ENCODE measurements at regions not wholly inside any gene's neighbourhood (a gene's known extent, or its start where the extent isn't known, plus 50 kb on each side); places are given as distances from the start of the nearest gene placed in this dataset.

DNA sequence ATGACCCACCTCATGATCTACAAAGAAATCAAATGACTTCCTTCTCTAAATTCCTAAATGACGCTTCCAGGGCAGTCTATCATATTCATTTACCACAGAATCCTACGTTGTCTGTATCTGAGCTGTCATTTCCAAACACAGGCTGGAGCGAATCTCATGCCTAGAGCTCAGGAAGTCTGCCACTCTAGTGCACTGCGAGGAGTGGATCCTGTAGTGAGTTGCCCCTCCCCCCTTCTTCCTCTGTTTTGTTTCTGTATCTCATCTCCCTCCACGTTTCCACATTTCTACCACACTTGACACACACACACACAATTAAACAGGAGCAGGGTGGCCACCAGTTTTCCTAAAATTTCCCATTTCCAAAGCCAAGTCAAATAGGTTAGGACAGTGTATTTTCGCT is 415.4 kb upstream of the PRICKLE1 start:
- DNase-seq = no peak

GRCh38 chr12:43004141-43004540 is 414.6 kb upstream of the PRICKLE1 start:
- DNase-seq = no peak

DNA sequence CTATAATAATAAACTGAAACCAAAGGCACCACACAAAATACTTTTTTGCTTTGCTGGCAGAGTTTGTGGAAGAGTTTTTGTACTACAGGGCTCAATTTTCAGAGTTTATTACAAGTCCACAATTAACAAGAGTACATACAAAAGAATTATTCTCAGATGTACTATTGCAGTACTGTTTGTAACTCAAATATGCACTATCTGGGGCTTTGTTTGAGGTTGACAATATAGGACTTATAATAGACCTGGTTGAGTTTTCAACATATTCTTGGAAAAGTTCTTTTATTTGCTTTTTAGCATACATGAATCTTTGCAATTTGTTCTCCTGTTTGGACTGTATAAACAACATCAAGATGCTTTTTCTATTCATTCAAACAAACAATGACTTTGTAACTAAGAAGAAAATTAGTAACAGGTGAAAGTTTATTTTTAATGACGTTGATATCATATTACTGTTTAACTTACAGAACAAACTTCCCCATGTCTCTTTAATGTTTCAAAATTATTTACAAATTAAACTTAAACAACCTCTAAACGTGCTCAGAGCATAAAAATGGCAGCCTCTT is 407.4 kb upstream of the PRICKLE1 start:
- no peak for DNase-seq

GRCh38 chr12:42992826-42993225 is 403.3 kb upstream of the PRICKLE1 start:
- no peak for DNase-seq

DNA sequence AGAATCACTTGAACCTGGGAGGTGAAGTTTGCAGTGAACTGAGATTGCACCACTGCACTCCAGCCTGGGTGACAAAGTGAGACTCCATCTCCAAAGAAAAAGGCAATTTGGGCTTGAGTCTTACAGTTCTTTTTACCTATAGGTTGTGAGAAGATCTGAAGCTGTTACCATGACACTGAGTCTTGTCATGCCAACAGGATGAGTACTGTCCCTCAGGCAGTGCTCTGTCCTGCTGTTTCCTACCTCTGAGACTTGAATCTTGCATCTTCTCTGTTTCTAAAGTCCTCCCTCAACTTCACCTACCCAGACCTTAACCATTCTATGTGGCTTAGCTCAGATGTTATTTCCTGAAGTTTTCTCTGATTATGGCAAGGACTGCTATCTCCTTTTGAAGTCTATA is 400.8 kb upstream of the PRICKLE1 start:
- no peak for DNase-seq

DNA sequence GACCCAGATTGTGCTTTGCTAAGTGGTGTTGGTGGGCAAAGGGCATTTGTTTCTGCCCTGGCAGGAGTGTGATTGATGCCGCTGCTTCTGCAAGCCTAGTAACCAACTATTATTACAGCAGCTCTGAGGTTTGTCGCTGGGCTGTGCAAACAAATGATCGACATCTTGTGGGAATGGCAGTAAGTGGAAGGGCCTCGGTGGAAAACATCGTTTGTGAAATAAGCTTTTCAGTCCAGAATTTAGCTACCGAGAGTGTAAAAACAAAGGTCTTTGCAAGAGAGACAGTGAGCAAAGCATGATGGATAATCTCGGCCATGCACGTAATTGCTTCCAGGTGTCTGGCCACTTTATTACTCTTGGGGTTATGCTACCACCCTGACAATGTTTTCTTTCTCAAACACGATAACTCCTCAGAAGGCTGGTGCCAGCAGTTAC is 397.7 kb upstream of the PRICKLE1 start:
- DNase-seq = no peak

DNA sequence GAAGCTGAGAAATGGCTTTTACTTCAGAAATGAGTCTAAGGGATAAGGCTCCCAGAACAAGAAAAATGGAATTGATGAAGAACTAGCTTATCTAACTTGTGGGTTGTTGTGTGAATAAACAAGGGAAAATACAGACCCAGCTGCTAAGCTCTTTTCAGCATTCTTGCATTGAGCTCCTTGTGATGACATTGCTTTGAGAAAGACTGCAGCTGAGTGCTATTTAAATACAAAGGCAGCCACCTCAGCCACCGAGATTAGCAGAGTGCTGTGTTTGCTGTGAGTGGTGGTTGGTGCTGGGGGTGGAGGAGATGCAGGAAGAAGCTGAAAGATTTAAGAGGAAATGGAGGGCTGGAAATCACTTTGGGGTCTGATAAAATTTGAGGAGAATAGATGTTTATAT is 396.0 kb upstream of the PRICKLE1 start:
- DNase-seq = no peak

GRCh38 chr12:42982828-42983227 is 393.3 kb upstream of the PRICKLE1 start:
- no peak for DNase-seq

DNA sequence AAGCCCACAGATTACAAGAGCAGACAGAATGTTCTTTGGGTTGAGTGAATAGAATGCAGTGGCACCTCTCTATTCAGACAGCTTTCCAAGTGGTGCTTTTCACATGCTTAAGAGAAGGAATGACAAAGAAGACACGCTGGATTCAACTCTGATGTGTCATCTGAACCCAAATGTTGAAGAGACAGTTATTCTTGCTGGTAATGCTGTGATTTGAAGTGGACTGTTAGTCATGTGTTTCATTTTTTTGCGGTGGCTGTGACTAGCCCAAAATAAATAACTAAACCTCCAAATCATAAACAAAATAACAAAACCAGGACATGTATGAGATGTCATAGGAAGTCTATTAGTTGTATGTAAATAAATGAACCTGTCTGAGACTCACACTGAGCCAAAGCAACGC is 391.8 kb upstream of the PRICKLE1 start:
- DNase-seq = no peak

DNA sequence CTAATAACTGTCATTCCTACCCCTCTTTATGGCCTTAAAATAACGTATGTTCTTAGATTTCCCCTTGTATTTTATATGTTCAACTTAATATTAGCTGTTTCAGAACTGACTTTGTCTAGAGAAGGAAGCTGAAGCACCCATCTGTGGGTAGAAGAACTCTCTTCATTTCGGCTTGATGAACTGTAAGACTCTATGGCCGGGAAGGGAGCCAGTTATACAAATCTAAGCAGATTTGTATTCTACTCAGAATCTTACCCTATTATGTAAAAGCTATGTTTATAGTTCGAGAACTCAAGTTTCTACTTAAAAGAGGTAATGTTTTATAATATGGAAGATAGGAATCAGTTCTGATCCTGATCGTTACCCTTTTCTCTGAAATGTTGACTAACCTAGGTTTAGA is 390.9 kb upstream of the PRICKLE1 start:
- no peak for DNase-seq

DNA sequence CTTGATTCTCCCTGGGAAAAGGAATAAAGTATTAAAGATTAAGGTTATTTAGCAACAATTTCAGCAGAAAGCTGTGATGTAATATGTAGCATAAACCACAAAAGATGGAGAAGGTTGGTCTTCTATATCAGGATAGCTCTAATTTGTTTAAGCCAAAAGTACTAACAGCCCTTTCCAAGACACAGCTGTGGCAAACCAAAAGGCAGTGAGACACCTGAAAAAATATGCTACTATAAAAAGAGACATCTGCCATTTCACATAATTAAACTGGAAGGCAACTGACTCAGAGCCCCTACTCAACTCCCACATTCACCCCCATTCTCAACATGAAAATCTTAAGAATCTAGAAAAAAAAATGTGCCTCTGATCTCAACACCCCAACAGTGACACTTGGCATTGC is 390.2 kb upstream of the PRICKLE1 start:
- no peak for DNase-seq

DNA sequence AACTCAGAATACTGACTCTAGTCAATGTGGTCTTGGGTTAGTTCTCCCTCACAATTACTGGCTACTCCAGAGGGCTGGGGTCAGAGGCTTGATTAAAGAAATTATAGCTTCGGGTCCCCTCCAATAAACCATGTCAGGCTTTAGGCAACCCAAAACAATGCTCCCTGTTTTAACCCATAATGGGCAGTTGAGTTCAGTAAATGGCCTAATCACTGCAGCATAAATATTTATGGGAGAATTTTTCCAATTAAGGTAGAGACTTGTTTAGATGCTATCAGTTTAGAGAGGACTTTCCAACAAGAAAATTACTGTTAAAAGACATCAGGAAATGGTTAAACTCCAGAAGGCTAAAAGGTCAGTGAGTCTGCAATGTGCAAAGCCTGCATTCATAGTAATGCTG is 389.2 kb upstream of the PRICKLE1 start:
- no peak for DNase-seq

- DNase-seq = no peak
Observed at GRCh38 chr12:42977451-42978230, 388.1 kb upstream of the PRICKLE1 start.

DNA sequence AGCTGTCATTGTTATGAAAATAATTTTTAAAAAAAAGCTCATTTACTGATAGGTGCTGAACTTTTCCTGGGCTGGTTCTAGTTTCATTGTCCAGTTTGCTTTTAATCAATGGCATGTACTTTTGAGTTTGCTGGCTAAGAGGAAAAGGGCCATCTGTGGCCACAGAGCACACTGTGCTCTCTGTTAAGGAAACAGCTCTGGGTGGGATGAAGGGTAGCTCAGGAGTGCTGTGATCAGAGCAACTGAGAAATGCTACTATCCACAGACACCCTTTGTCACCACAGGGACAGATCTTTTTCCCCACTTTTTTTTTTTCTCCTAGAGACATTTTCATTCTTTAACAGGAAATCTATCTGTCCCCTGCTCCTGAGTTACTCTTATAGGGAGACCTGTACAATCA is 387.1 kb upstream of the PRICKLE1 start:
- DNase-seq = no peak

DNA sequence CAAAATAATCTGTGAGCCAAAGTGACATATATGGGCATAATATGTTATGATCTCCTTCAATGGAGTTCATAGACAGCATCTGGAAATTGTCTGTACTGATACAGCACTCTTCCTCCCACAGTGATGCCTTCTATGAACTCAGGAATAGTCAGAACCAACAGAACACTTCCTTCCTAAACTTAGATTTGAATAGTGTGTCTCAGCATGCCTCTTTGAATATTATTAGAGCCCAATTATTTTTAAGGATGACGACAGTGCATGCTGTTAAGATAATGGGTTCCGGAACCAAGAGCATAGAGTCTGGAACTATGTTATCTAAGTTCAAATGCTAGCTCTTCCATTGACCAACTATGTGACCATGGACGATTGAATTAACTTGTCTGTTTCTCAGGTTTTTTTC is 386.6 kb upstream of the PRICKLE1 start:
- DNase-seq = no peak

- DNase-seq = no peak
Observed at GRCh38 chr12:42969355-42969754, 379.8 kb upstream of the PRICKLE1 start.

DNA sequence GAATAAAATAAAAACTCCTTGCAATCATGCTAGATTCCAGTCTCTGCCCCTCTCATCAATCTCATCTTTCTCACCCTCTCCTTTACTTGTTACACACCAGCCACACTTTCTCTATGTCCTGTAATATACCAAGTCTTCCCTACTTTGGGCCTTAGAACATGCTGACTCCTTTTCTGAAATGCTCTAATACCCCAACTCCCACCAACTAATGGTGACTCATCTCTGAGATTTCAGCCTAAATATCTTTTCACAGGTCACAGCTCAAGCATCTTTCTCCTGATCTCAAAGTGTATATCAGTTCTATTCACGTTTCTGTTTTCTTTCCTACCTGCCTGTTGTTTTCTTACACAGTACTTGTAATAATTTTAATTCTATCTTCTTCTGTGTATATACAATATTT is 378.9 kb upstream of the PRICKLE1 start:
- no peak for DNase-seq

DNA sequence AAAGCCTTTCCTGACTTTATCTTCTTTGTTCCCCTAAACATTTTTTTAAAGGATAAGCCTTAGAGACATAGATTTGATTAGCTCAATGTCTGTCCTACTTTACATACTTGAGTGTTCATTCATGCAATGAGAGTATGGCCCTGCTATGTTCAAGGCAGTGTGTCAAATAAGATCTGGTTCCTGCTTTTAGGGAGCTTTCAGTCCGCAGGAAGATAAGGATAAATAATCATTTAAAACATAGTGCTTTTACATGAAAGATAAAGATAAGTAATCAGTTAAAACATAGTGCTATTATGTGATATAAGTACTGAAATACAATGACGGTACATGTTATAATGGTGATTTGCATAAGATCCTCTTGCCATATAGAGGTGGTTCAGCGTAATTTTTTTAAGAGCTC is 378.3 kb upstream of the PRICKLE1 start:
- DNase-seq = no peak

GRCh38 chr12:42963988-42964387 is 374.4 kb upstream of the PRICKLE1 start:
- no peak for DNase-seq

DNA sequence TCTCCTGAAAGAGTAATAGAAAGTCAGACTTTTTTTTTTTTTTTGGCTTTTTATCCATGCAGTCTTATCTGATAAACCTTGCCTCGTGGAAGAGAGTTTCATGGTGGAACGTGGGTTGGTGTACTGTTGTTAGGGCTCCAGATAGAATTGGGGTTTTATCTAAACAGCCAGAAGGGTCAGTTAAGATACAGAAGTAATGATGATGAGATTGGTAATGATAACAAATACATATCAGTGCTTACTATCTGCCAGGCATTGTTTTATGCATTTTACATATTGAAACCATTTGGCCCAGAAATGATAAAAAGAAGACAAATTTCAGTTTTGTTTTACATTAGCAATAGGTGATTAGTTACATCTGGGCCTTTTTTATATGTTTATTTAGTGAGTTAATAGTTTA is 372.8 kb upstream of the PRICKLE1 start:
- DNase-seq = no peak

DNA sequence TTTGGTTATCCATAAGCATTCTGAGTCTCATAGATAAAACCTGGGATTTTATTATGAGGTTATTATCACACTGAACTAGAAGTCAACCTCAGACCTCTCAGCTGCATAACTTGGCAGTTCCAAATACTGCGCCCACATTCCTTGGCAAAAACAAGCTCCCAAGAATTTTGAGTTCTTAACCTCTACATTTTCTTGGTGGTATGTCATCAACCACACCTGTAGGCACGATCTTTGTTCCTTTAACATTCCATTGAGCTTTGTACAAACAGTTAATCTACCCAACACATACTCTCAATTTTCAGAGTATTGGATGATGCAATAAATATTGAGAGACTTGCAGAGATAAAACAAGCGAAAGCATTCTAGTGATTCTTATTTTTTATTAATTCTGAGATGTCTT is 371.8 kb upstream of the PRICKLE1 start:
- DNase-seq = no peak

DNA sequence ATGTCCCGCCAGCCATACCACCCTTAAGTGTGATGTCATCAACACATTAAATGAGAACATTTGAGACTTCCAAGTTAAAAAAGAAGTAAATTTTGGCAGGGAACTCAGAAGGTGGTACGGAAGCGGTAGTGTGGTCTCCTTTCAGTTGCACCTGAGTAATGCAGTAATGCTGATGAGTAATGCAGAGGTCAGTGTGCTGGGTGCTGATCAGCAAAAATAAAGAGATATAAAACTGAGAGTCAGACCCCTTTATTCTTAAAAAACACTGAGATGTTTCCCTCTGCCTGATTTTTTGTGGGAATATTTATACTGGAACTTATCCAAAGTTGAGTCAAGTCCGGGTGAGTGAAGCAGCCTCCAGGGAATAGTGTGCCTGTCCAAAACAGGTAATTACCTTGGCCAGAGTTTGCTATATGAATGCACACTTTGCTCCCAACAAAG is 370.6 kb upstream of the PRICKLE1 start:
- DNase-seq = no peak

DNA sequence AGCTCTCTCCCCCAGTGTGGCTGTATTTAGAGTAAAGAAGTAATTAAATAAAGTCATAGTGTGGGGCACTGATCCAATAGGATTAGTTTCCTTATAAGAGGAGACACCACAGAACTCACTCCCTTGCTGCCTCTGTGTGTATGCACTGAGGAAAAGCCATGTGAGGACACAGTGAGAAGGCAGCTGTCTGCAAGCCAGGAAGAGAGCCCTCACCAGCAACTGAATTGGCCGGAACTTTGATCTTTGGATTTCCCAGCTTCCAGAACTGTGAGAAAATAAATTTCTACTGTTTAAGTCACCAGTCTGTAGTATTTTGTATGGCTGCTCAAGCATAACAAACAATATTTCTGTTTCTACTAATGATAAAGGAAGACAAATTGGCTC is 368.7 kb upstream of the PRICKLE1 start:
- DNase-seq = no peak

DNA sequence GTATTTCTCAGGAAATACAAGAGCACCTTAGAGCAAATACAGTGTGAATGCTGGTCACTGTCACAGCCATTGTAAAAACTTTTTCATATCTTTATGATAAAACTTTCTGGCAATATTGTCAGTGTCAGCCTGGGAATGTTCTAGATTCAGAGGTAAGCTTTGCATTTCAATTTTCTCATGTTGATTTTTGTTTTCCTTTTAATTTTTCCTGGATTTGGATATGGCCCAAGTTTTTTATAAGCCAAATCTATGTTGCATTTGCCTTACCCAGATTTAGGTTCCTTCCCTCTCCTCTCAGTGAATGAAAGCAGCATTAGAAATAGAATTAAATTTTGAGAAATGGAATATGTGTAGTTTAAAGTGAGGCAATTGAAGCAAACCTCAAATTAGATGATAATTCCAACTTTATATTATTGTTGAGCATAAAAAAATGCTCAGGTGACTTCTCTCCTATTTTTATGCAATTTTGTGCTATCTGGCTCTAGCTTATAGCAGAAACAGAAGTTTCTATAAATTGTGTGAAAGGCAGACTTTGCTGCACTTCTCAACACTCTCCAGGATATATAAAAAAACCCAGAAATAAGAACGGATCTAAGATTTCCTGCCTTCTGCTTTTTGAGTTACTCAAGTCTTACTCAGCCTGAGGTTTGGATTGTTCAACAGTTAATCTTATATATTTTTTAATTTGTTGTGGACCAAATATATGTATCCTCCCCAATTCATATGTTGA is 368.2 kb upstream of the PRICKLE1 start:
- DNase-seq = no peak
